ENCODE measurements at regions not wholly inside any gene's neighbourhood (a gene's known extent, or its start where the extent isn't known, plus 50 kb on each side); places are given as distances from the start of the nearest gene placed in this dataset.
A peak's percentile ranks its signal among the peaks of the same experiment; 100 is the strongest.

DNA sequence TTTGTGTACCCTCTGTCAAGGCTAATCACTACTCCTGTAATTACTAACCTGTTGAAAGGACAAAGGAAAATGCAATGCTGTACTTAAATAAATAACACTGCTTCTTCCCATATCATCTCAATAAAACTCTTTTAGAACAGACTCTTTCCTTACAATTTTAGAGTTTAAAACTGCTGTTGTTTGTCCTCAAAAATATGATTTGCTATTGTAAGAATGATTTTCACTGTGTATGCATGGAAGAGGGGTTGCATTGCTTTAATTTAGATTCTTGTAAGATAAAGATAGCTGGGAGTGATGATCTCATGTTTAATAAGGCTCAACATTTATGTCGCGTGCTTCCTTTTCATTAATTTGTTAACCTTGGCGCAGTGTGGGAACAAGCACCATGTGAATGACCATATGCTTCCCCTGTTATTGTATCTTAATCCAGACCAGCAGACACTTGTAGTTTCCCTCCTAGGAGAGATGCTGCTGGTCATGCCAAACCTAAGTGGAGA, 89.8 kb upstream of the ATXN1 start:
- H3K36me3 ChIP-seq = no peaks in the 10 kb centered on the region
- DNase-seq = no peak
- intact Hi-C loops (cut with DNase I; ENCODE audit: low total_unique reads) = no loop called here
- H3K27ac ChIP-seq = no peak overlapping the region
- no peaks in the 10 kb centered on the region for H3K9me3 ChIP-seq
- no peaks in the 10 kb centered on the region for H3K27me3 ChIP-seq
- TF ChIP-seq, protein P1, sequence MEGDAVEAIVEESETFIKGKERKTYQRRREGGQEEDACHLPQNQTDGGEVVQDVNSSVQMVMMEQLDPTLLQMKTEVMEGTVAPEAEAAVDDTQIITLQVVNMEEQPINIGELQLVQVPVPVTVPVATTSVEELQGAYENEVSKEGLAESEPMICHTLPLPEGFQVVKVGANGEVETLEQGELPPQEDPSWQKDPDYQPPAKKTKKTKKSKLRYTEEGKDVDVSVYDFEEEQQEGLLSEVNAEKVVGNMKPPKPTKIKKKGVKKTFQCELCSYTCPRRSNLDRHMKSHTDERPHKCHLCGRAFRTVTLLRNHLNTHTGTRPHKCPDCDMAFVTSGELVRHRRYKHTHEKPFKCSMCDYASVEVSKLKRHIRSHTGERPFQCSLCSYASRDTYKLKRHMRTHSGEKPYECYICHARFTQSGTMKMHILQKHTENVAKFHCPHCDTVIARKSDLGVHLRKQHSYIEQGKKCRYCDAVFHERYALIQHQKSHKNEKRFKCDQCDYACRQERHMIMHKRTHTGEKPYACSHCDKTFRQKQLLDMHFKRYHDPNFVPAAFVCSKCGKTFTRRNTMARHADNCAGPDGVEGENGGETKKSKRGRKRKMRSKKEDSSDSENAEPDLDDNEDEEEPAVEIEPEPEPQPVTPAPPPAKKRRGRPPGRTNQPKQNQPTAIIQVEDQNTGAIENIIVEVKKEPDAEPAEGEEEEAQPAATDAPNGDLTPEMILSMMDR (IDR thresholded peaks at IDR 0.05) = no peak
- H3K4me1 ChIP-seq = peaks cover 0 to 11% (median 0%) of the 10 kb centered on the region in 4 donors
- H3K4me3 ChIP-seq = no peak overlapping the region

DNA sequence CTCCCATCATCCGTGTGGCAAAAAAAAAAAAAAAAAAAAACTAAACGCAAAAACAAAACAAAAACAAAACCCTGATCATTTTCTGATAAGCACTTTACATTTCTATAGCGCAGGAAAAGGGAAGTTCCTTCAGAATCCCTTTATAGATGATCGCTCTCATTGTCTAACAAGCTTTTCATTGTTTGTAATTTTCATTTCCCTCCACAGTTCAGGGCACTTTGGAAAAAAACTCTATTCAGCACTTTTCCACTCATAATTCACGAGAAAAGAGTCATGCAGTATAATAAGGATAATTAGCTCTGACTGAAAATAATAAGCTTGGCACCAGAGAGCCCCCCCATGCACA, 89.4 kb upstream of the ATXN1 start:
- TF ChIP-seq, protein P1 (IDR thresholded peaks at IDR 0.05) = no peak
- H3K4me3 ChIP-seq = no peak overlapping the region
- H3K27ac ChIP-seq = no peak overlapping the region
- DNase-seq = no peak
- intact Hi-C loops (cut with DNase I; ENCODE audit: low total_unique reads) = no loop called here
- no peaks in the 10 kb centered on the region for H3K27me3 ChIP-seq
- no peaks in the 10 kb centered on the region for H3K9me3 ChIP-seq
- peaks cover 0 to 11% (median 0%) of the 10 kb centered on the region in 4 donors for H3K4me1 ChIP-seq
- no peaks in the 10 kb centered on the region for H3K36me3 ChIP-seq

DNA sequence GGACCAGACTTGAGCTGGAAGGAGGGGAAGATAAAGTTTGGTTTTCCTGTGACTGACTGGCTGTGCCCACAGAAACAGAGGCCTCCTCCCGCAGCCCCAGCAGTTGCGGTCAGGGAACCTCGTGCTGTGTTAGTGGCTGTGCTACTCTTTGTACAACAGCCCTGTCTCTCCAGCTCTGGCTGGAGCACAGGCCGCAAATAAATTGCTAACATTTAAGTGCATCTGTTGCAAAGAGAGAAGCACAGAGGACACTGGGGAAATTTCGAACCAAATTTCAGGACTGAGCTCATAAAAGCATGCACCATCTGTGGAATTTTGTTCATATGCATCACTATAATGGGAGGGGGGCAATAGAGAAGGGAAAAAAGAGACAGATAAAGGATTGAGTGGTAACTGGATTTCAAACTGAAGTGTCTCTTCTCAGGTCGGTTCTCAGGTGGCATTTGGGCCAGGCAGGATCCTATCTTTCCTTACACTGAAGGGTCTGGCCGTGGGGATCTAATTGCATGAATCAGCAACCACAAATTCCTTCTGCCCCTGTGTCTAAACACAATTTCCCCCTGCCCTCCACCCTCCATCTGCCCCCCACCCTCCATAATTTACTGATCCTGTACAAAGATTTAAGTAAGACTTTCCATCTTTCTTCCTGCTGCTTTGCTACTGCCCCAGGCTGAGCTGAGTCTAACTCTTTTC, 88.9 kb upstream of the ATXN1 start:
- Histone ChIP-seq H3K36me3 (no peaks in the 10 kb centered on the region), H3K4me1 (peaks cover 0 to 11% (median 0%) of the 10 kb centered on the region in 4 donors), H3K27ac (peak overlapping the region in 1 of 2 donors; percentile 24), H3K9me3 (no peaks in the 10 kb centered on the region), H3K4me3 (peak overlapping the region; percentile 5 to 13), H3K27me3 (no peaks in the 10 kb centered on the region)
- DNase-seq = no peak
- intact Hi-C loops (cut with DNase I; ENCODE audit: low total_unique reads) = no loop called here
- TF ChIP-seq, protein P1 (IDR thresholded peaks at IDR 0.05) = no peak

DNA sequence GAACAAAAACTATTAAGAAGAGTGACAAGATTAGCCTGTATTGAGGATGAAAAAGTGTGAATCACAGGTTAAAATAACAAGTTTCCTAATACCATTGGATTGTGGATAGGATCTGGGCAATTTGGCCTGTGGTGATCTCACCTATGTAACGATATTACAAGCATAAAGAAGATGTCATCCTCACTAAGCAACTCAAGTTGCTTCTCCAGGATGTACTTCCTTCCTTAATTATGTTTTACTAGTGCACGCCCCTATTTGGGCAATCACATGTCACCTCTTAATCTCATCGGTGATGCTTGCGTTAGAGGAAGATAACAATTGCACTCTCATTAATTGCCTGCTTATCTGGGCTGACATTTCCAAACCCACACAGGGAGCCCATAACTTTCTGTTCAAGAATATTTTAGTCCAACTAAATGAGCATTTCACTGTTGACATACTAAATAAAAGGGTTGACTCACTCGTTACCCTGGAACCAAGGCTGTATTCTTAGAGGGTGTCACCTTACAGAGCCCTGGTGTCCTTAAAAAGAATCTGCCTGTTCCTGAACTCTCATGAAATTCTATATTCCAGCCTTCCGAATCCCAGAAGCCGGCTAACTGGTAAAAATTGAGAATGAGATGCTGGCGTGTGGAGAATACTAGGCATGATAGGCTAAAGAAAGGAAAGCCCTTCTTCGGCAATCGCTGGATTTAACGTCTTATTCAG, 88.2 kb upstream of the ATXN1 start:
- intact Hi-C loops (cut with DNase I; ENCODE audit: low total_unique reads) = no loop called here
- H3K4me3 ChIP-seq = peak overlapping the region; percentile 5 to 13
- no peaks in the 10 kb centered on the region for H3K27me3 ChIP-seq
- H3K9me3 ChIP-seq = no peaks in the 10 kb centered on the region
- H3K4me1 ChIP-seq = peaks cover 0 to 11% (median 0%) of the 10 kb centered on the region in 4 donors
- H3K36me3 ChIP-seq = no peaks in the 10 kb centered on the region
- no peak for DNase-seq
- TF ChIP-seq, protein P1 (IDR thresholded peaks at IDR 0.05) = no peak
- peak overlapping the region in 1 of 2 donors; percentile 24 for H3K27ac ChIP-seq

DNA sequence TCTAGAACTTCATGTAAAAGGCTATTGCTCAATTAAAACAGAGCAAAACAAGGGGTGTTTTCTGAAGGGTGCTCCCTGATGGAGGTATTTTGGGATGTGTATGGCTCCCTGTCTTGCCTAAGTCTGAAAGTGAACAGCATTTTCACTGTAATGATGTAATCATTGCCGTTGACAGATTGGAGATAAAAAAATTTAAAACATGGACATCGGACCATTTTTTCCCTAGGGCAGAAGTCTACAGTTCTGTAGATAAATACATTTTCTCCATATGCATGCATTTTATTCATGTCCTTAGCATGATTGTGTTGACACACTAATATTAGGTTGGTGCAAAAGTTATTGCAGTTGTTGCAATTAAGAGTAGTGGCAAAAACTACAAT, 85.1 kb upstream of the ATXN1 start:
- H3K27me3 ChIP-seq = no peaks in the 10 kb centered on the region
- intact Hi-C loops (cut with DNase I; ENCODE audit: low total_unique reads) = no loop called here

More for the DNA sequence above, 85.1 kb upstream of the ATXN1 start:
- TF ChIP-seq, protein P1 (IDR thresholded peaks at IDR 0.05) = no peak
- Histone ChIP-seq H3K9me3 (no peaks in the 10 kb centered on the region), H3K36me3 (no peaks in the 10 kb centered on the region), H3K4me3 (no peak overlapping the region), H3K27ac (no peak overlapping the region), H3K4me1 (peaks cover 0 to 11% (median 0%) of the 10 kb centered on the region in 4 donors)
- no peak for DNase-seq
